SKM-1 (cell line): ENCODE measurements at regions not wholly inside any gene's neighbourhood (a gene's known extent, or its start where the extent isn't known, plus 50 kb on each side); places are given as distances from the start of the nearest gene placed in this dataset.
"Not testable (repeated sequence)": the region's sequence is repeated elsewhere in the genome, so short reads cannot be mapped to it uniquely, and the experiment has no call there.

Source experiments
- DNase-seq: peaks from one replicate; lab custom pipeline; 2025; ENCODE audit not compliant: unreplicated experiment; lab: John Stamatoyannopoulos, UW

GRCh38 chr11:98061858-98062257 lies 958.9 kb upstream of the CNTN5 start:
- no peak for DNase-seq

- DNase-seq: no peak
Measured at GRCh38 chr11:98062714-98063113, 958.0 kb upstream of the CNTN5 start.

- DNase-seq: no peak
Measured at GRCh38 chr11:98068251-98068650, 952.5 kb upstream of the CNTN5 start.

GRCh38 chr11:98069147-98069546 lies 951.6 kb upstream of the CNTN5 start:
- not testable (repeated sequence) for DNase-seq

- no peak for DNase-seq
Measured at GRCh38 chr11:98069861-98070260, 950.9 kb upstream of the CNTN5 start.

GRCh38 chr11:98090861-98091505 lies 929.8 kb upstream of the CNTN5 start:
- no peak for DNase-seq

- no peak for DNase-seq
Measured at GRCh38 chr11:98099371-98099770, 921.4 kb upstream of the CNTN5 start.

GRCh38 chr11:98100689-98101088 lies 920.1 kb upstream of the CNTN5 start:
- no peak for DNase-seq

- DNase-seq: no peak
Measured at GRCh38 chr11:98101329-98101728, 919.4 kb upstream of the CNTN5 start.

- no peak for DNase-seq
Measured at GRCh38 chr11:98104249-98104648, 916.5 kb upstream of the CNTN5 start.

GRCh38 chr11:98107736-98108135 lies 913.0 kb upstream of the CNTN5 start:
- no peak for DNase-seq

GRCh38 chr11:98110030-98110429 lies 910.7 kb upstream of the CNTN5 start:
- DNase-seq: no peak

GRCh38 chr11:98115873-98116272 lies 904.9 kb upstream of the CNTN5 start:
- no peak for DNase-seq

- DNase-seq: no peak
Measured at GRCh38 chr11:98130117-98130625, 890.6 kb upstream of the CNTN5 start.

- no peak for DNase-seq
Measured at GRCh38 chr11:98136357-98136756, 884.4 kb upstream of the CNTN5 start.

GRCh38 chr11:98137437-98137836 lies 883.3 kb upstream of the CNTN5 start:
- no peak for DNase-seq

- DNase-seq: no peak
Measured at GRCh38 chr11:98143661-98144060, 877.1 kb upstream of the CNTN5 start.

- DNase-seq: no peak
Measured at GRCh38 chr11:98153752-98154151, 867.0 kb upstream of the CNTN5 start.

GRCh38 chr11:98155696-98156095 lies 865.1 kb upstream of the CNTN5 start:
- DNase-seq: no peak

- DNase-seq: no peak
Measured at GRCh38 chr11:98177925-98178324, 842.8 kb upstream of the CNTN5 start.

GRCh38 chr11:98180511-98180910 lies 840.2 kb upstream of the CNTN5 start:
- no peak for DNase-seq

- no peak for DNase-seq
Measured at GRCh38 chr11:98180921-98181320, 839.8 kb upstream of the CNTN5 start.

GRCh38 chr11:98183034-98183433 lies 837.7 kb upstream of the CNTN5 start:
- DNase-seq: no peak
